Superior temporal gyrus (tissue), 1 donor: ENCODE measurements at regions not wholly inside any gene's neighbourhood (a gene's known extent, or its start where the extent isn't known, plus 50 kb on each side); places are given as distances from the start of the nearest gene placed in this dataset.
"Not testable (repeated sequence)": the region's sequence is repeated elsewhere in the genome, so short reads cannot be mapped to it uniquely, and the experiment has no call there.

Experiments
- DNase-seq: peaks from one replicate; pipeline ENCODE4 v3.0.0-alpha.2; 2016; ENCODE audit errors: extremely low spot score

GRCh38 chr9:117649126-117649525 lies 55.1 kb upstream of the TLR4 start:
- DNase-seq = no peak

DNA sequence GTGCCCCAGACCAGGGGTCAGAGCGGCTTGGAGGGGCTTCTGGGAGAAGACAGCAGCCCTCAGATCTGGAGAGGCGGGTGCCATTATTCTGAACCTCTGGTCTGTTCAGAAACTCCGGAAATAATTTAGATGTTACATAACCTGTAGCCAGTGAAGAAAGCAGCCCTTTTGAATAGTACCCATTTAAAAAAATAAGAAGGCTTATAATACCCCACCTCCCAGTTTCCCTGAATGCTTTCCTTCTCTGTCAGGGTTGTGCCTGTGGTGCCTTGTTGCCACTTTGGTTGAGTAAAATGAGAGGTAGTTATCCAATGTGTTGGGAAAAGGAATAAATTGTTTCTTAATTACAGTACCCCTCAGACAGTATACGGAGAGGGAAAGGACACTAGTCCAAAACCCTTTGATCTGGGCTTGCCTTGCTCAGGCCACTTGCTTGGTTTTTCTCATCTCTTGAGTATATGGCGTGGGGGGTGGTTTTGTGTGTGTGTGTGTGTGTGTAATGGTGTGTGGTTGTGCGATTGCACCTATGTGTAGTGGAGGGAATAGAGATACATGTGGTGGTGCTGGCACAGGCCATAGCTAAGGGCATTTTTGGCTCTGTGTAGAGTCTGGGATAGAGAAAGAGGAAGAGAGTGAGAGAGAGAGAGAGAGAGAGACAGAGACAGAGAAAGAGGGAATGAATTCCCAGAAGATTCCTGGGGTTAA lies 59.1 kb upstream of the TLR4 start:
- no peak for DNase-seq

- DNase-seq = peak; percentile 92
Observed at GRCh38 chr9:117644133-117644931, 59.9 kb upstream of the TLR4 start.

- DNase-seq = no peak
Observed at GRCh38 chr9:117643288-117643654, 60.9 kb upstream of the TLR4 start.

GRCh38 chr9:117642571-117643287 lies 61.5 kb upstream of the TLR4 start:
- not testable (repeated sequence) for DNase-seq

GRCh38 chr9:117636681-117637080 lies 67.5 kb upstream of the TLR4 start:
- no peak for DNase-seq

GRCh38 chr9:117625154-117625553 lies 79.0 kb upstream of the TLR4 start:
- DNase-seq = no peak

GRCh38 chr9:117624106-117624505 lies 80.1 kb upstream of the TLR4 start:
- DNase-seq = no peak

DNA sequence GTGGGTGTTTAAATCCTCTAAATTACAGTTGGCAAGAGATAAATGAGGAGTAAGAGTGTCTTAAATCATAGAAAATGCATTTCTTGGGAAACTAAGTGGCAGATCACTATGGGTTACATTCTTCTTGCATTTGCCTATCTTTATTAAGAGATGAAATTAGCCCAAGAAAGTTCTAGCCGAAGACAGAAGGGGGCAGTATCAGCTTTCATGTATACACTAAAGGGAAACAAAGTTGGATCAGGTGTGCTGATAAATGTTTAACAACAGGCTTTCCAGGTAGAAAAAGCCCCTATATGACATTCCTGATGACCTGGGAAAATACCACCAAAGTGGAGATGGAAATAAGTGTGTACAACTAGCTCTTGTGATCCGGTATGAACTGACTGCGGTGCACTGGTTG lies 81.9 kb upstream of the TLR4 start:
- DNase-seq = no peak

DNA sequence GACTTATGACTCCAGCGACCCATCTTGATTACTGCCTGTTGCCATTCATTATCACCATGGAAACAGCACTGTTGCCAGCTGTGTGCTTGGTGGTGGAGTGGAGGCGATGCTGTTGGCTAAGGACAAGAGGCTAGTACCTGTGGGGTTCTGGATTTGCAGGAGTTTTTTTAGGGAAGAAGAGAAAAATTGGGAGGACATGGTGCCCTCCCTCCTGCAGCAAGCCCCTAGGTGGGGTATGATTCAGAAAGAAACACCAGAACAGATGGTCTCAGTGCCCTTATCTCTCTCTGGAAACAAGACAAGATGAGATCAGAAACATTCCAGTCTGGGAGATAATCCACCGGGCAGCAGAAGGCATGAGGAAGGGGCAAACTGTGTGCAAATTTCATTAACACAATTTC lies 87.8 kb upstream of the TLR4 start:
- DNase-seq = no peak

GRCh38 chr9:117612317-117612716 lies 91.9 kb upstream of the TLR4 start:
- no peak for DNase-seq

DNA sequence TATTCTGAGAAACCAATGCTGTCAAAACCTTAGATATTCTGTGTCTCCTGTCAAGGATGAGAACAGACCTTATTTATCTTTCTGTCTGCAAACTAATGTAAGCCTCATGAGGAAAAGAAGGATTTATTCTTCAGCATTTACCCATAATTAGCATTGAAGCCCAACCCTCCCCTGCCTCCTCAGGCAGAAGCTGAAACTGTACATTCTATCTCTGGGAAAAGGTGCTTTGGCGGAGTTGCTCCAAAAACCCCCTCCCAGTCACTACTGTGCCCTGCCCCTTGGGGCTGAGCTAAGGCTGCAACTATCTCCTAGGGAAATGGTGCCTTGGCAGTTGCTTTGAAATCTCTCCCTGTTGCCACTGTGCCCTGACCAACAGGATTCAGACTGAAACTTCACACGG lies 106.2 kb upstream of the TLR4 start:
- no peak for DNase-seq

DNA sequence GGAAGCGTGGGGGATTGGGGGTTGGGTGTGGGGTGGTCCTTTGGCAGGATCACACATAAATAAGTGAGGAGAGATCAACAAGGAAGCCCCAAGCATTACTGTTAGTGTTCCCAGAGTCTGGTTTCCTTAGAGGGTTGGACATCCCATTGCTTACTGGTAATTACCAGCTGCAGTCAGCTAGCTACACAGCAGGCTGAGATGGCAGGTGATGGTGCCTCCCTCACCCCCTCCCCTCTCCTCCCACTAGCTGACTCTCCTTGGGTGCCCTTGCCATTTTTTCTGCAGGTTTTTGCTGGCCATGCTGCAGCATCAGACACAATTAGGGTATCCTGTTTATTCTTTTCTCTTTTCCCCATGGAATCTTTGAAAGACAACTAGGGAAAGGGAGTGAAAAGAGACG lies 107.5 kb upstream of the TLR4 start:
- no peak for DNase-seq

DNA sequence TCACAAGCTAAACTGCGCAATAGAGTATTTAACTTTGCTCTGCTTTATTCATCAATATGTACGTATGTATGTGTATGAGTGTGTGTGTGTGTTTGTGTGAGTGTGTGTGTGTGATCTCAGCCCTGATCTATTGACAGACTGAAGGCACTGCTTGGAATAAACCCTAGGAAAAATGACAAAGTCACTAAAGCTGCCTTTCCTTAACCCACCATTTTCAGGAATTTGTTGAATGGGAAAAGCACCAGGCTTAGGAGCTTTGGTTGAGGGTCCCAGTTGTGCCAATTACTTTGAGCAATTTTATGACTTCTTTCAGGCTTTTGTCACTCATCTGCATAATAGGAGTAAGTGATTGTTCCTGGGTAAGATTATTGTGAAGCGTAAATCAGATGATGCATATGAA lies 108.6 kb upstream of the TLR4 start:
- DNase-seq = no peak

DNA sequence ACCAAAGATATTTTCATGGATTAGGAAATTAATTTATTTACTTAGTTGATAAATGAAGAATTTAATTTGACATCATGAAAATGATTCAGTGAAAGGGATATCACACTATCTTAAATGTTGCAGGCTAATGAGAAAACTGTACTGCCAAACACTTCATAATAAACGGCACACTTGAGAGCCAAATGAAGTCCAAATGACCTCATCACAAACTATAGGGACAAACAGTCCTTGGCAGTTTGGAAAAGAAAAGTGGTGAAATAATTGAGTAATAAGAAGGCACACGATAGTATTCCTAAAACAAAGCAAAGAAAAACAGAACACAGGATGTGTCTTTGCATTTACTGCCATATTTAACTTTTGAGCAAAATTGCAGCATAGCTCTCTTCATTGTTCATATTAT lies 116.9 kb upstream of the TLR4 start:
- no peak for DNase-seq

- DNase-seq = no peak
Observed at GRCh38 chr9:117574099-117574498, 130.1 kb upstream of the TLR4 start.

GRCh38 chr9:117564839-117565238 lies 139.4 kb upstream of the TLR4 start:
- DNase-seq = no peak

DNA sequence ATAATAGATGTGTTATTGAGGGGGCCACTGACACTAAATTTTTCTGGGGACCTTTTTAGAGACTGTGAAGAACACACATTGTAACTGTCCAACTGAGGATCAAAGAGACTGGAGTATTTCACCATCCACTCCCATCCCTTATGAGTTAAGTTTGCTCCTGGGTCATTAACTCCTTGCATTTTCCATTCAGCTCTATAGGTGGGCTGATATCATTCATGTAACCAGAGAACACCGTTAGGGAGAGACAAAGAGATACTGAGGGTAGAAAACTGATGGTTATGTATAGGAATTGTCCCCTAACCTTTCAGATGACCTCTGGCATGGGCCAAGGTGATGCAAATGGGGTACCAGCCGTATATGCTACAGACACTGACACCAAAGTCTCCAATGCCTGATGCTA lies 142.4 kb upstream of the TLR4 start:
- no peak for DNase-seq

GRCh38 chr9:117555964-117556629 lies 141.2 kb upstream of the ASTN2 start:
- DNase-seq = peak; percentile 63

GRCh38 chr9:117552811-117553210 lies 138.0 kb upstream of the ASTN2 start:
- no peak for DNase-seq

- no peak for DNase-seq
Observed at GRCh38 chr9:117551171-117551570, 136.3 kb upstream of the ASTN2 start.

- no peak for DNase-seq
Observed at GRCh38 chr9:117549444-117549843, 134.6 kb upstream of the ASTN2 start.
